ENCODE measurements at regions not wholly inside any gene's neighbourhood (a gene's known extent, or its start where the extent isn't known, plus 50 kb on each side); places are given as distances from the start of the nearest gene placed in this dataset.

DNA sequence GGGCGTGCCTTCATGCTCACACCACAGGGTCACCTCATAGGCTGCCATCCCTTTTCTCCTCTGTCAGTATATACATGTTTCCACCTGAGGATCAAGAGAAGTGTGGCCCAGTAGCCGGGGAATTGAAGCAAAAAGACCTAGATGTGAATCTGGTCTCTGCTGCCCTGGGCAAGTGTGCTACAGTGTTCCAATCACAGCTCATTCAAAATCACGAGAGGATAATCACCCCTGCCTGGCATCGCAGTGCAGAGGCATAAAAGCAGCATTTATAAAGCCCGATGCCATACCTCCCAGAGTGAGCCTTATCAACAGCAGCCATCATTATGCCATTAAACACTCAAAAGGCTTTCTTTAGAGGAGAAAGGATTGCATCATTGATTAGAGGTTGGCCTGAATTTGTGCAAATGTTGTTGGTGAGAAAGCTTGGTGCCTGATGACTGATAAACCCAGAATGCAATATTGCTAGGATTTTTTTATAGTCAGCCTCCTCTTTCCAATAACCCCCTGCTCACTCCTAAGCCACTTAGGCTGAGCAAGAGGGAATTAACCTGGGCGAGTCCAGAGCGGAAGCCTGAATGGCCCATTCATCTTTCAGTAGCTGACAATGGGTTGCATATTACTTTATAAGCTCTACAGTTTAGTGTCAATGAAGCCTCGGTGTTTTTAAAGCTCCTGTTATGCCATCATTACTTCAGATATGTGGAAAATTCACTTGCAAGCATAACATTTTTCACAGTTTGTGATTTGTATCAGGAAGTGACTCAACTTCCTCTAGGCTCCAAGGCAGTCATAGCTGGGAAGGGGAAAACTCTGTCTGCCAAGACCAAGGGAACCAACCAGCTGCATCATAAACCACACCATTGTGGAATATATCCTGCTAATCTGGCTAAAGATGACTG, 92.5 kb upstream of the NXT1 start:
- no peaks in the 10 kb centered on the region for H3K79me2 ChIP-seq
- H3K4me2 ChIP-seq (ENCODE audit: low read length), result no peak overlapping the region
- H3K27me3 ChIP-seq (ENCODE audit: control insufficient read depth, insufficient read depth, low read length), result no peaks in the 10 kb centered on the region
- H2AFZ ChIP-seq, result no peak overlapping the region
- no peak overlapping the region for H3K4me3 ChIP-seq (ENCODE audit: low read depth, low read length)
- H3K9ac ChIP-seq, result no peak overlapping the region
- H3K36me3 ChIP-seq (ENCODE audit: control insufficient read depth, insufficient read depth, low read length), result no peaks in the 10 kb centered on the region
- no peaks in the 10 kb centered on the region for H3K4me1 ChIP-seq
- peak overlapping the region; percentile 44 for H3K27ac ChIP-seq
- TF ChIP-seq, protein P1, sequence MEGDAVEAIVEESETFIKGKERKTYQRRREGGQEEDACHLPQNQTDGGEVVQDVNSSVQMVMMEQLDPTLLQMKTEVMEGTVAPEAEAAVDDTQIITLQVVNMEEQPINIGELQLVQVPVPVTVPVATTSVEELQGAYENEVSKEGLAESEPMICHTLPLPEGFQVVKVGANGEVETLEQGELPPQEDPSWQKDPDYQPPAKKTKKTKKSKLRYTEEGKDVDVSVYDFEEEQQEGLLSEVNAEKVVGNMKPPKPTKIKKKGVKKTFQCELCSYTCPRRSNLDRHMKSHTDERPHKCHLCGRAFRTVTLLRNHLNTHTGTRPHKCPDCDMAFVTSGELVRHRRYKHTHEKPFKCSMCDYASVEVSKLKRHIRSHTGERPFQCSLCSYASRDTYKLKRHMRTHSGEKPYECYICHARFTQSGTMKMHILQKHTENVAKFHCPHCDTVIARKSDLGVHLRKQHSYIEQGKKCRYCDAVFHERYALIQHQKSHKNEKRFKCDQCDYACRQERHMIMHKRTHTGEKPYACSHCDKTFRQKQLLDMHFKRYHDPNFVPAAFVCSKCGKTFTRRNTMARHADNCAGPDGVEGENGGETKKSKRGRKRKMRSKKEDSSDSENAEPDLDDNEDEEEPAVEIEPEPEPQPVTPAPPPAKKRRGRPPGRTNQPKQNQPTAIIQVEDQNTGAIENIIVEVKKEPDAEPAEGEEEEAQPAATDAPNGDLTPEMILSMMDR (IDR thresholded peaks at IDR 0.05), result no peak
- H3K9me3 ChIP-seq (ENCODE audit: control insufficient read depth, low read length), result no peaks in the 10 kb centered on the region

DNA sequence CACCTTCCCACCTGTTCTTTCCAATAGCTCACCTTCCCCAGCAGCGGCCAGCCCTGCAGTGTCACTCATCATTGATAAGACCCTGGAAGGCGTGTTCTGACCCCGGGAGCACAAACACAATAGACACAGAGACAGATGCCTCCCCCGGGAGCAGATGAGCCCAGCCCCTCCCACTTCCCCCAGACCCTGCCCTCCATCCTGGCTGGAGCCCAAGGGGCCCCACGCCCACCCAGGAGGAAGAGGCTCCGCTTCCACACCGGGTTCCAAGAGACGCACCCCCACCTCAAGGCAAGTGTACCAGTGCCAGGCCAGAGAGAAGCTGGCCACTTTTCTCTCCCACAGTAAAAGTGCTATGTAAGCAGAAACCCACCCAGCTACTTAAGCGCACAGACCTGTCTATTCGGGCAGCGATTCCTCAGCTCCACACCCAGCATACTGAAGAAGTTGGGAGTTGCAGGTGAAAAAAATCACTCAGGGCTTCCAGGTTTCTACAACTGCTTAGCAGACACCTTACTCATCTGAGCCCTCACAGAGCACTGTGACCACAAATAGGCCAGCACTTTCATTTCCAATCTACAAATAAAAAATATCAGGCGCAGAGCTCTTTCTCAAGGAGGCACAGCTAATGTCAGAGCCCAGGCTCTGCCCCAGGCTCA, 93.4 kb upstream of the NXT1 start:
- H2AFZ ChIP-seq, result no peak overlapping the region
- H3K27ac ChIP-seq, result peak overlapping the region; percentile 44
- H3K4me3 ChIP-seq (ENCODE audit: low read depth, low read length), result no peak overlapping the region
- H3K4me1 ChIP-seq, result no peaks in the 10 kb centered on the region
- H3K36me3 ChIP-seq (ENCODE audit: control insufficient read depth, insufficient read depth, low read length), result no peaks in the 10 kb centered on the region
- TF ChIP-seq, protein P1 (IDR thresholded peaks at IDR 0.05), result no peak
- no peak overlapping the region for H3K4me2 ChIP-seq (ENCODE audit: low read length)
- no peaks in the 10 kb centered on the region for H3K9me3 ChIP-seq (ENCODE audit: control insufficient read depth, low read length)
- H3K27me3 ChIP-seq (ENCODE audit: control insufficient read depth, insufficient read depth, low read length), result no peaks in the 10 kb centered on the region
- H3K79me2 ChIP-seq, result no peaks in the 10 kb centered on the region
- H3K9ac ChIP-seq, result no peak overlapping the region

DNA sequence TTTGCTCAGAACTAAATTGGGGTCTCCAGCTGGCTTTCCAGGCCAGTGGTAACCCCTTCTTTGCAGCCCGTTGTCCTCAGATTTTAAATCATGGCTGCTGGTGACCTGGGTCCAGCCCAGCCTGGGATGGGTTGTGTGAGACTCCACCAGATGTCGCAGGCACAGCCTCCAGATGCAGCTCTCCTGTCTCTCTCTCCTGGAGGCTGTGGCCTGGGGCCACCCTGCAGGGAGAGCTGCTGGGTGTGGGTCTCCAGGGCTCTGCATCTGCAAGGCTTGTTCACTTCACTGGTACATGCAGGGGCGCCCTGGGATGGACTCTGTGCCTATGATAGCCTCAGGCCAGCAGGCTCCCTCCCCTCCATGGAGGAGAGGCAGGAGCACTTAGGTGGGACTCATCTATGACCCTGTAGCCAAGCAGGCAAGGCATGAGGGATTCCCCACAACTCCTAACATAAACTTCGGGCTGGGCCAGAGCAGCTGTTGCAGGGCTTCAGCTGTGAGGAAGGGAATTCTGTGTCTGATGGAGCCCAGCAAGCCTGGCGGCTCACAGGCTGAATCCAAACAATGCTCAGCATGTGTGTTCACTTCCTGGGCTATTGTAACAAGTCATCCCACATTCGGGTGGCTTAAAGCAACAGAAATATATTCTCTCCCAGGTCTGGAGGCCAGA, 94.7 kb upstream of the NXT1 start:
- Histone ChIP-seq H3K27ac (no peak overlapping the region), H2AFZ (no peak overlapping the region), H3K4me2 (ENCODE audit: low read length) (no peak overlapping the region), H3K79me2 (no peaks in the 10 kb centered on the region), H3K36me3 (ENCODE audit: control insufficient read depth, insufficient read depth, low read length) (no peaks in the 10 kb centered on the region), H3K4me3 (ENCODE audit: low read depth, low read length) (no peak overlapping the region), H3K27me3 (ENCODE audit: control insufficient read depth, insufficient read depth, low read length) (no peaks in the 10 kb centered on the region), H3K4me1 (no peaks in the 10 kb centered on the region), H3K9ac (no peak overlapping the region), H3K9me3 (ENCODE audit: control insufficient read depth, low read length) (no peaks in the 10 kb centered on the region)
- TF ChIP-seq, protein P1 (IDR thresholded peaks at IDR 0.05), result no peak

- H3K9ac ChIP-seq, result no peak overlapping the region
These were observed 95.5 kb upstream of the NXT1 start for GRCh38 chr20:23255106-23255505.

More at GRCh38 chr20:23255106-23255505, 95.5 kb upstream of the NXT1 start:
- Histone ChIP-seq H3K27me3 (ENCODE audit: control insufficient read depth, insufficient read depth, low read length) (no peaks in the 10 kb centered on the region), H3K36me3 (ENCODE audit: control insufficient read depth, insufficient read depth, low read length) (no peaks in the 10 kb centered on the region), H3K27ac (no peak overlapping the region), H3K9me3 (ENCODE audit: control insufficient read depth, low read length) (no peaks in the 10 kb centered on the region), H3K4me1 (no peaks in the 10 kb centered on the region), H3K79me2 (no peaks in the 10 kb centered on the region), H2AFZ (no peak overlapping the region), H3K4me3 (ENCODE audit: low read depth, low read length) (no peak overlapping the region), H3K4me2 (ENCODE audit: low read length) (no peak overlapping the region)
- TF ChIP-seq, protein P1 (IDR thresholded peaks at IDR 0.05), result no peak
